ENCODE measurements at regions not wholly inside any gene's neighbourhood (a gene's known extent, or its start where the extent isn't known, plus 50 kb on each side); places are given as distances from the start of the nearest gene placed in this dataset.
"Not testable (repeated sequence)": the region's sequence is repeated elsewhere in the genome, so short reads cannot be mapped to it uniquely, and the experiment has no call there.

DNA sequence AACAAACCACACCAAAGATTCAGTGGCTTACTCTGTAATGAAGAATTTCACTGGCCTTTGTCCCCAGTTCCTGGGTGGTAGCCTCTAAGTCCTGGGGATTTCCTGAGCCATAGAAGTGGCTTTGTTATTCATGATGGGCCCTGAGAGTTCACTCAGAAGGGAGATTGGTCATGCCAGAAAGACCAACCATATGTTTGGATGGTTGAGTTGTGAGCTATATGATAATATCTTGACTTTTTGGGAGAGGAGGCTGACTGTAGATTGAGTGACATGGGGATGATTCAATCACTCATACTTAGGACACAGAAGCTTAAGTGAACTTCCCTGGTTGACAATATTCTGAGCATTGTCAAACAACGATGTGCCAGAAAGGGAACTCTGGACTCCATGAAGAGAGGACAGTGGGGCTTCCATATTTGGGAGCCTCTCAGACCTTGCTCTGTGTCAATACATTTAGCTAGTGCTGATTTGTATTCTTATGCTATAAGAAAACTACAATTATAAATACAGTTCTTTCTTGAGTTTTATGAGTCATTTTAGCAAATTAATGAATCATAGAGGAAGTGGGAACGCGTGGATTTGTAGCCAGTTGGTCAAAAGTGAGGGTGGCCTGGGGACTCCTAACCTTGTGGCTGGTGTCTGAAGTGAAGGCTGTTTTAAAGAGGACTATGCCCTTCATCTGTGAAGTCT, 392.0 kb downstream of the GBA3 start:
- DNase-seq: no peak
- intact Hi-C loops (cut with DNase I): no loop called here

DNA sequence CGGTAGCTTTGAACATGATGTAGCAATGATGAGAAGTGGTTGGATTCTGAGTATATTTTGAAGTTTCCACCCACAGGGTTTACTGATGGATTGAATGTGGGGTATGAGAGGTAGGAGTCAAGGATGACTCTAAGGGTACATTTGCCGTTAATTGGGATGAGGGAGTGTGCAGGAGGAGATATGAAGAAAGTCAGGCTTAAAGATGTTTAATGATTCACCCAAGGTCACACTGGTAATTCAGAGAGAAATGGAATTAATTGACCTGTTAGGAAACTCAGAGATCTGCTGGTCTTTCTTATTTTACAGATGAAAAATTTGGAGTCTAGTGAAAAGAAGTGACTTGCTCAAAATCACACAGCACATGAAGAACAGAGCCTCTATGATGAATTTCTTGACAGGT, 390.7 kb downstream of the GBA3 start:
- peak in 8 of 42 donors; percentile 3 to 46 (median 16) for DNase-seq
- intact Hi-C loops (cut with DNase I): no loop called here

DNA sequence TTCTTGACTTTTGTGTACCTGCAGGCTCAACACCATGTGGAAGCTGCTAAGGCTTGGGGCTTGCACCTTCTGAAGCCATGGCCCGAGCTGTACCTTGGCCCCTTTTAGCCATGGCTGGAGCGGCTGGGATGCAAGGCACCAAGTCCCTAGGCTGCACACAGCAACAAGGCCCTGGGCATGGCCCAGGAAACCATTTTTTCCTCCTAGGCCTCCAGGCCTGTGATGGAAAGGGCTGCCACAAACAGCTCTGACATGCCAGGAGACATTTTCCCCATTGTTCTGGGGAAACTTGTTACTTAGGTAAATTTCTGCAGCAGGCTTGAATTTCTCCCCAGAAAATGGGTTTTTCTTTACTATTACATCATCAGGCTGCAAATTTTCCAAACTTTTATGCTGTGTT, 387.4 kb downstream of the GBA3 start:
- DNase-seq; intact Hi-C loops (cut with DNase I): not testable (repeated sequence)

DNA sequence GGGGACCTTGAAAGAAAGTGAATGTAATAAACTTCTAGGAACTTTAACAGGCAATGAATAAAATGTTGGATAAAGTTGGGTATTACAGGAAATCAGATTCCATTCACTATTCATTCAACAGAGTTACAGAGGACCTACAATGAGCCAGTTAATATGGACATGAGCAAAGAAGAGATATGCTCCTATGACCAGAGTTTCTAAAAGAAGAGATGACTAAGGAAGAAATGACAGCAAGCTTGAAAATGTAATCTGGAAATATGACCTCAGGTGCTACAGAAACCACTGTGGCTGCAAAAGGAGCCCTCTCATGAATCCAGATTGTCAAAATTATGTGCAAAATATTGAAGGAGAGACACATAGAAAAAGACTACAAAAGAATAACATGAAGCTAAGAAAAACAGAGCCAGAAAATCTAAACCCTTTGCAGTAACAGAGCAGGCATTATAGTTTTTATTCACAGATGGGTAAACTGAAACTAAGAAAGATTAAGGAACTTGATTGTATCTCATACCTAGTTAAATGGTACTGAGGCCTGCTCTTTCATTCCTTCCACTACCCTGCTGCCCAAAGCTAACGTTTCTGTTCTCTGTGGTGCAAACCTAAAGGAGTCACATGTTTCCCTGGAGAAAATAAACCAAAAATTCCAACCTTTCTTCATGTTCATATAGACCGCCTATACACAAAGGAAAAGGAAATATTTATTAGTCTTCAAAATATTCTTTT, 378.3 kb downstream of the GBA3 start:
- DNase-seq: no peak
- intact Hi-C loops (cut with DNase I): no loop called here

DNA sequence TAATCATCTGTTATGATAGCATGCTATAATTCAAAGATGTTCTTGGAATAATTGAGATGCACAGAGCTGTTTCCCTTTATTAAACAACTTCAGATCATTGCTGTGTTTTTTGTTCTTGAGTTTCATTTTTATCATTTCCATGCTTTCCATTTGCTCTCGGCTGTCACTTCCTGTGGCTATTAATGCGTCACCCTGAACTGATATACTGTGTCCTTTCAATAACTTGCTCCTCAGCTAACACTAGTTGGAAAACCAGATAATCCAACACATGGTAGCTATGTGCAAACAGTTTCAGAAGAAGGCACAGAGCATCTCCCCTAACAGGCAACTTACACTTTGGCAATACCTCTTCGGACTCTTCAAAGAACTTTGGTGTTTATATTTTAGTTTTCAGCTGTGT, 376.0 kb downstream of the GBA3 start:
- intact Hi-C loops (cut with DNase I): no loop called here
- no peak for DNase-seq

DNA sequence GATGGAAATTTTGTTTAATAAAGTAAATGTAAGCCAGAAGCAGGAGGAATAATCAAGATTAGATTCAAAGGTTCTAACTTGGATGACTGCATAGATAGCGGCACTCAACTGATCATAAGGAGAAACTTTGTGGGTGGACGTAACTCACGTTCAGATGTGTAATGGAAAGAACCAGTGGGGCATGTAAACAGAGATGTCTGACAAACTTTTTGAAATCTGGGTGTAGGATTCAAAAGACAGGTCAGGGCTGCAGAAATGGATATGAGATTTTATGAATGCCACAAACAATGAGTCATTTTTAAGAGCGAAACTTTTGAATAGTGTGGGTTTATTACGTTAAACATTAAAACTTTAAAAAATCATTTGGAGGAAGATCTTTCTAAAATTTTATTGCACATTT, 375.6 kb downstream of the GBA3 start:
- DNase-seq: no peak
- intact Hi-C loops (cut with DNase I): no loop called here

DNA sequence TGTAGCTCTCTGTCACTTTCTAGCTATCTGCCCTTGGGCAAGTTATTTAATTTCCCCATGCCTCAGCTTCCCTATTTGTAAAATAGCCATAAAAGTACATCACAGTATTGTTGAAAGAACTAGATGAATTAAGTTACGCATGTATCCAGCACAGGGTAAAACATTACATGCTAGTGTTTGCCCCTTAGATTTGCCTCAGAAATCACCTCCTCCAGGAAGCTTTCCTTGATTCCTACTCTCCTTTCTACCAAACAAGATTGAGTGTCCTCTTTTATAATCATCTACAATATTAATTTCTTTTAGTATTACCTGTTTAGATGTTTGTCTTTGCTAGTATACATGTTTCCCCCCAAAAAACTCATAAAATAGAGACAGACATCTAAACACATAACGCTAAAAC, 369.5 kb downstream of the GBA3 start:
- no peak for DNase-seq
- intact Hi-C loops (cut with DNase I): no loop called here

DNA sequence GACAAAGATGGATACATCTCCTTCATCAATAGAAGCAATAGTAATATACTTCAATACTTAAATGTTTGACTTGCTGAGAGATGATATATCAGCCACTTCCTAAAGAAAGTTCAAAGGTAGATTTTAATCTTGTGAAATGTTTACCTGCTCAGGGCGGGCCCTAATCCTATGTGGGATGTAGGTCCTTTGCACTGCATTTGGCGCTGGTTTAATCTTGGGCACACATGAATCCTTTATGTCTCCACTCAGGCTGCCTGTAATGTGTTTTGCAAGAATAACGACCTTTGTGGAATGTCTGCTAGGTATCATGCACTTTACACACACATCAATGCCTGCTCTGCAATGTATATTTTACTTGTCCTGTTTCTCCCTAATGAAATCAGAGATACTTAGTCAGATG, 368.7 kb downstream of the GBA3 start:
- no peak for DNase-seq
- intact Hi-C loops (cut with DNase I): no loop called here

DNA sequence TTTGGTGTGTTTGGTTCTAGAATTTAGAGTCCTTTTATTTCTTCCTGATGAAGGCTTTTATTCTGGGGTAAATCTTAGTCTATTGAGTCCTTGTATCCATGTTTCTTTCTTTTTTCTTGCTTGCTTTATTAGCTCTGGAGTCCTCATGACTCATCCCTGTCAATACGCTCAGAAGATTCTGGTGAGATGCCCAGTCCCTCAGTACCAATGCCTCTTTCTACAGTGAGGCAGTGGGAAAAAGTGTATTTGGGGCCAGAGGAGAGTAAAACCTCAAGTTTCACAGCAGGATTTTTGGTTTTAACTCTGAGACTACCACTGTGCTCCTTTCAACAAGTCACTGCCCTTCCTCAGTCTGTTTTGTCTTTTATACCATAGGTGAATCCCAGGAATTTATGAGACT, 368.0 kb downstream of the GBA3 start:
- no peak for DNase-seq
- intact Hi-C loops (cut with DNase I): no loop called here

DNA sequence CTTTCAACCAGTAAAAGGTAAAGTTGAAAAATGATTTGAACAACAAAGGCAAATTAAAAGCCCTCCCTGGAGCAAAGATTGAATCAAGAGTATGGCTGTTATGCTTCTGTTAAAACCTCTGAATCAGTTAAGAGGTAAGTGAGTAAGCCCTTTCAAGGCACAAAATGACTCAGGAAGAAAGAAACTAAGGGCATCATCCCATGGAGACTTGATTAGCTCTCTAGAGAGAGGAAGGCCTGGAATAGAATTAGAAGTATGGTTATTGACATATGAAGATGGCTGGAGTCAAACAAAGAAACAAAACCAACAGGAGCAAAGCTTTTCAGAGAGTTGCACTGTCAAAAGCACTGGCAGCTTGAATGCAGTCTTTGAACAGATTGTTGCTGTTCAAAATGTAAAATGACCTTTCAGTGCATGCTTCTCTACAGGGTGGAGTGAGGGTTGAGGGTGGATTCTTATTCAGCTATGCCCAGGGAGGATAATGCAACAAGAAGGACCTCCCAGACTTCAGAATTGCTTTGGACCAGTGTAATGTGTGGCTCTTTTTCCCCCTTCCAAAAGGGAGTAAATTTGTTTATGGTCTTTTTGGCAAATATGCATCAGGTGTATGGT, 365.5 kb downstream of the GBA3 start:
- DNase-seq: no peak
- intact Hi-C loops (cut with DNase I): no loop called here

DNA sequence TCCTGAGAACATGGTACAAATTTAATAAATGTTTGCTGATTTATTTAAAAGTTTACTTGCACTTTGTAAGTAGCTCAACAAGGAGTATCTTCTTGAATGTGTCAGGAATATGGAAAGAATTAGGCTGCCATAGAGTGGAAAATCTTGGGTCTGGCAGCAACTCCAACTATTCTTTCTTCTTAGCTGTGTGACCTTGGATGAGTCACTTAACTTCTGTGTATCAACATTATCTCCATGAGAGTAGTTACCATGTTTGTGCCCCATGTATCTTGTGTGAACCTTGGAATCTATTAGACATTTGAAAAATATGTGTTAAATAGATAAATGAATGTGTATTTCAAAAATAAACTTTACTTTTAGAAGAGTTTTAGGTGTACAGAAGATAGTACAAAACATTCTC, 348.8 kb downstream of the GBA3 start:
- intact Hi-C loops (cut with DNase I): no loop called here
- DNase-seq: no peak

DNA sequence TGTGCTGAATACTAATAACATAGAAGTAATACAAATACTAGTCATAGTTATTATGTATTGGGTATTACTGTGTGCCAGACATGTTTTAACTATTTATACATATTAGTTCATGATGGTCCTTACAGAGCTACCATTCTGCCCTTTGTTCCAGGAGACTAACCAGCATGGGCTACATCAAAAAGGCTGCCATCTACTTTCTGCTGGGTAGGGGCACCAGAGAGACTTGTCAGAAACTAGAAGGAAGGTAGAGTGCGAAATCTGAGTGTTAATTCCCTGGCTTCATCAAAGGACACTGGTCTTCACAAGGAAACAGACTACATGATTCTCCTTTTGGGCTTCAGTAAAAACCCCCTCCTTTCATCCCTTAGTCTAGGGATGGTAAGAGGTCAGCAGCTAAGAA, 347.8 kb downstream of the GBA3 start:
- intact Hi-C loops (cut with DNase I): no loop called here
- no peak for DNase-seq

DNA sequence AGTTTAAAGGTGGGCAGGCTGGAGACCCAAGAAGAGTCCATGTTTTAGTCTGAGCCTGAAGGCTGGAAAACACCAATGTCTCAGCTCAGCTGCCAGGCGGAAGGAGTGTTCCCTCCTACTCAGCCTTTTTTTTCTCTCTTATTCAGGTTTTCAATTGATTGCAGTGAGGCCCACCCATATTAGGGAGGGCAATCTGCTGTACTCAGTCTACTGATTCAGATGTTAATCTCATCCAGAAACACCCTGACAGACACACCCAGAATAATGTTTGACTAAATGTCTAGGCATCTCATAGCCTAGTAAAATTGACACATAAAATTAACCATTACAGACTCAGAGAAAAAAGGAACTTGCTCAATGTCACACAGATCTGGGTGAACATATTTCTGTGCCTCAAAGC, 347.1 kb downstream of the GBA3 start:
- DNase-seq: peak in 22 of 42 donors; percentile 5 to 69 (median 20)
- intact Hi-C loops (cut with DNase I): no loop called here

DNA sequence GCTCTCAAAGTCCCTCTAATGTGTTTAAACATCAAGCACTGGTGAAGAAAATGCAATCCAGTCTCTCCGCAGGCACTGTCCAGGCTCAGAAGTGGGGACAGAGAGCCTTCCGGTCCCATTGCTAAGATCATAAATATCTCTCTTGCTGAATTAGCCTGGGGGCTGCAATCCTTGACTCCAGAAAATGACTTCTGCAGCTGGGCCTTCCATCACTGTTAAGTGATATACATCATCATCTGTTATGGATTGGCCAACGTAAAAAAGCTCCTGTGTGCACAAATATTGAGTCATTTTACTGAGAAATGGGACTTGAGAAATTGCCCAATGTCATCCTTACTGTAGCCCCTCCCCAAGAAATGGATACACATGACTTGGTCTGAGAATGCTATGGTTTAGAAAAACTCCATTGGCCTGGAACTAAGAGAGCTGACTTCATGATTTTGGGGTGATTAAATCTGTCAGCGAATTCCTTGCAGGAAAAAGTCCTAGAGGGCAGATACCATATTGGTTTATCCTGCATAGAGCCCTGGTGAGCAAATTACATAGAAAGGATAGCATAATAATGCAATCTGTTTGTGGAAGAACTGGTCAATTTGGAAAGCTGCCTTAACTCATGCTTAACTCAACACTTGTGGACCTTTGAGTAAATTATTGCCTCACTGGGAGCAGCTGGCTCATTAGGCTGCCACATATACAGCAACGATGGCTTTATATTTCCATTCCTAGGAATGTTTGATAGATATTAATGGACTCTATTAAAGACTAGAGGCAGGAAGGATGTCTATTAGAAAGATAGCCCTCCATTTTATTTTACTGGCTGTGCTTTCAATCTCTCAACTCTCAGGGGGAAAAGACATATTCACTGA, 346.1 kb downstream of the GBA3 start:
- intact Hi-C loops (cut with DNase I): no loop called here

DNA sequence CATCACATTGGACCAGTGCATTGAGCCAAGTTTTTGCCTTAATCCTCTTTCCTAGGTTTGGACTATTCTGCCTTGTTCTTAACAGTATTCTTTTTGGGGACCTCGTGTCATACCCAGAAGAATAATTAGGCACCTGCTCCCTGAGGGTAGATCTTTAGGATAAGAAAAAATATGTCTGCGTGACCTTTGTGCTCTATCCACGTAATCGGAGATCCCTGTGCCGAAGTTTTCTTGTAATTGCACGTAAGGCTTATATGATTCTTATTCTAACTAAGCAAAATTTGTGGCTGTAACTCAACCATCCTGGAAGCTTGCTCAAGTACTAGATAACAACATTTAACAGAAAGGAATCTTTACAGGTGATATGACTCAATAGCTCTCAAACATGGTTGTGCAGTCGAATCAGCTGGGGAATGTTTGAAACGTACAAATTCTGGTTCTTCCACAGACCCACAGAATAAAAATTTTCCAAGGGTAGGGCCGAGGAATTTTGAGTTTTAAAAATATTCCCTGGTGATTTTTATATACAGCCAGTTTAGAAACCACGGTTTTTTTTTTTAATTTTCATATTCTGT, 344.3 kb downstream of the GBA3 start:
- intact Hi-C loops (cut with DNase I): no loop called here
- no peak for DNase-seq

More for the DNA sequence above, 346.1 kb downstream of the GBA3 start:
- no peak for DNase-seq

DNA sequence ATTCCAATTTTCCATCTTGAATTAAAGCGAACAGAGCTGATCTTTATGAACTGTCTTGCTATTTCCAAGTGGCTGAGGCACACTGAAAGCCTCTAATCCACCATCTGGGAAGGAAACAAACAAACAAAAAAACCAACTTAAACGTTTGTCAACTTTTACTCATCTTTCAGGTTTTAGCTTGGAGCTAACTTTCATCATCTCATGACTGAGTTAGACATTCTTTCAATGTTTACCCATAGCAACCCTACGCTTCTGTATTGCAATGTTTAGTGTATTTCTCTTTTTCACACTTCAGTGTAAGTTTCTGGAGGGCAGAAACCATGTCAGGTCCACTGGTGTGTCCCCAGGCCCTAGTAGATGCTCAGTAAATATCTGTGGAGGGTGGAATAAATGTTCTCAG, 343.8 kb downstream of the GBA3 start:
- no peak for DNase-seq
- intact Hi-C loops (cut with DNase I): no loop called here

DNA sequence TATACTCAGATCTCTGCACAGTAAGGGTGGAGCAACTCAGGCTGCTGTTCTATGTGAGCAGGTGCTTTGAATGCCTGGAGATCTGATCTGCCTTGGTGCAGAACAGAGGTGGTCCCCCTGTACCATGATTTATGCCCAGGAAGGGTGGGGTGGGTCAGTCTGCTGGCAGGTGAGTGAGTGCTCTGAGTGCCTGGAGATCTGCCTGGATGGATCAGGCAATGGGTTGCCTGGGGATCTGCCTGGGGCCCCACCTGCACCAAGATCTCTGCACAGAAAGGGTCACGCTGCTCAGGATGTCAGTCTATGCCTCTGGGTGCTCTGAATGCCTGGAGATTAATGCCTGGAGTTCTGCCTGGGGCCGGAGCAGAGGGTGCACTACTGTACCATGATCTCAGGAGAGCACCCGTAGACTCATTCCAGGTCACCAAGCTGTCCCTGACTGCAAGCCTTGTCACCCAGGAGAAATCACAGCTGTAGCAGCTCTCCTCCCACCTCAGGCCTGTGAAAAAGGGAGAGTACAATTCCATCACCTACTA, 342.9 kb downstream of the GBA3 start:
- intact Hi-C loops (cut with DNase I): no loop called here
- no peak for DNase-seq

DNA sequence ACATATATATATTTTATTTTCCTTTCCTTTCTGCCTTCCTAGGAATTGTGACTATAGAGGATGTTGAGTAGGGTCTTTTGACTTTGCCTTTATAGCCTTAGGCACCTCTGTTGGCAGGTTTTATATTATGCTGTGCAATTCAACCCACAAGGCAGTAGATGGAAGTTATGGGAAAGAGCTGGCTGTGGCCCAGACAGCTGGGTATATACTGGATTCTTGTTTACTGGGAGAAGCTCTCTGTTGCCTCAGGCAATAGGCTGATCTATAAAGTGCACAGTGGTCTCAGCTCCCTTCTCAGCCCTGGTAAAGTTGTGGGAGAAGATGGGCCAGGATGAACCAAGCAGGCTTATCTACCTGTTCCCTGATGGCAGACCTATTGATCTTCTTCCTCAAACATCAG, 342.0 kb downstream of the GBA3 start:
- intact Hi-C loops (cut with DNase I): no loop called here
- no peak for DNase-seq

DNA sequence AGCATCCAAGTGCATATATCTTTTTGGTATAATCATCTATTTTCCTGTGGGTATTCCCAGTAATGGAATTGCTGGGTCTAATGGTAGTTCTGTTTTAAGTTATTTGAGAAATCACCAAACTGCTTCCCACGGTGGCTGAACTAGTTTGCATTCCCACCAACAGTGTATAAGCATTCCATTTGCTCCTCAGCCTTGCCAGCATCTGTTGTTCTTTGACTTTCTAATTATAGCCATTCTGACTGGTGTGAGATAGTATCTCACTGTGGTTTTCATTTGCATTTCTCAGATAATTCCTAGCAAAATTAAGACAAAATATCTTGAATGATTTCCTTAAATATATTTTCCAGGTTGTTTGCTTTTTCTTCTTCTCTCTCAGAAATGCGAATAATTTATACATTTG, 341.1 kb downstream of the GBA3 start:
- no peak for DNase-seq
- intact Hi-C loops (cut with DNase I): no loop called here

Measured in head of caudate nucleus (tissue), 42 donors.